ENCODE measurements at regions not wholly inside any gene's neighbourhood (a gene's known extent, or its start where the extent isn't known, plus 50 kb on each side); places are given as distances from the start of the nearest gene placed in this dataset.

DNA sequence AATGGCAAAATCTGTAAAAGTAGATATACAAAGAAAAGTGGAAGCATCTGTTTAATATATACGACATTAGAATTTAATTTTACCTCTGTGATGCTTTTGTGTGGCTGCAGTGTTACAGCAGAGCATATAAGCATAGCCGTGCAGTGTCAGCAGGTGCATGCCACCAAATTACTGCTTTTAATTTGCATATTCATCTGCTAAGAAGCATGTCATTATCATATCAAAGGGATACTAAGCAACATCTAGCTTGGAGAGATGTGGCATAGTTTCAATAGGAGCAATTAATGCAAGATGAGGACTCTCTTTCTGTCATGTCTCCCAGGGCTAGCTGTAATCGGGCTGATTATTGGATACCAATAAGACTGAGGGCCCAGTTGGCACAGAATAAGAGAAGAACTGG, 214.4 kb upstream of the SOX2 start:
- no peak for DNase-seq
- CTCF ChIA-PET, result no interaction called here
- no peak overlapping the region for H3K4me3 Mint-ChIP-seq
- H3K27ac Mint-ChIP-seq, result no peak overlapping the region
- POLR2A ChIA-PET, result no interaction called here
- no peaks in the 10 kb centered on the region for H3K27me3 Mint-ChIP-seq
- H3K36me3 Mint-ChIP-seq (ENCODE audit: low read depth), result no peaks in the 10 kb centered on the region
- TF ChIP-seq, protein P1, sequence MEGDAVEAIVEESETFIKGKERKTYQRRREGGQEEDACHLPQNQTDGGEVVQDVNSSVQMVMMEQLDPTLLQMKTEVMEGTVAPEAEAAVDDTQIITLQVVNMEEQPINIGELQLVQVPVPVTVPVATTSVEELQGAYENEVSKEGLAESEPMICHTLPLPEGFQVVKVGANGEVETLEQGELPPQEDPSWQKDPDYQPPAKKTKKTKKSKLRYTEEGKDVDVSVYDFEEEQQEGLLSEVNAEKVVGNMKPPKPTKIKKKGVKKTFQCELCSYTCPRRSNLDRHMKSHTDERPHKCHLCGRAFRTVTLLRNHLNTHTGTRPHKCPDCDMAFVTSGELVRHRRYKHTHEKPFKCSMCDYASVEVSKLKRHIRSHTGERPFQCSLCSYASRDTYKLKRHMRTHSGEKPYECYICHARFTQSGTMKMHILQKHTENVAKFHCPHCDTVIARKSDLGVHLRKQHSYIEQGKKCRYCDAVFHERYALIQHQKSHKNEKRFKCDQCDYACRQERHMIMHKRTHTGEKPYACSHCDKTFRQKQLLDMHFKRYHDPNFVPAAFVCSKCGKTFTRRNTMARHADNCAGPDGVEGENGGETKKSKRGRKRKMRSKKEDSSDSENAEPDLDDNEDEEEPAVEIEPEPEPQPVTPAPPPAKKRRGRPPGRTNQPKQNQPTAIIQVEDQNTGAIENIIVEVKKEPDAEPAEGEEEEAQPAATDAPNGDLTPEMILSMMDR (IDR thresholded peaks at IDR 0.05), result no peak
- no peak for ATAC-seq (ENCODE audit: low read depth)
- H3K9me3 Mint-ChIP-seq, result no peaks in the 10 kb centered on the region
- no peaks in the 10 kb centered on the region for H3K4me1 Mint-ChIP-seq
- intact Hi-C loops (cut with micrococcal nuclease), result no loop called here

DNA sequence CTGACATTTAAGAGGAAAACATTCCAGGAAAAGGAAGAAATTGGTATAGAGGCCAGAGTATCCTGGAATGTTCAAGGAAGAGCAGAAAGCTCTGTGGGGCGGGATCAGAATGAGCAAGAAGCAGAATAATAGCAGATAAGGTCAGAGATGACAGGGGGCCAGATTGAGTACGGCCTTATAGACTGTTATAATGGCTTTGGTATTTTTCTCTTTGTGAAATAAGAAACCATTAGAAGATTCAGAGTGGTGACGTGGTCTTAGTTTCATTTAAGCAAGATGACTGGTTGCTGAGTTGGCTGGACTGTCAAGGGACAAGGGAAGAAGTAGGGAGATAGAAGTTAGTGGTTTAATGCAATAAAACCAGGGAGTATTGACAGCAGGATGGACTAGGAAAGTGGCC, 218.3 kb upstream of the SOX2 start:
- no peak overlapping the region for H3K27ac Mint-ChIP-seq
- TF ChIP-seq, protein P1 (IDR thresholded peaks at IDR 0.05), result no peak
- no peaks in the 10 kb centered on the region for H3K9me3 Mint-ChIP-seq
- intact Hi-C loops (cut with micrococcal nuclease), result no loop called here
- H3K4me1 Mint-ChIP-seq, result no peaks in the 10 kb centered on the region
- no peaks in the 10 kb centered on the region for H3K36me3 Mint-ChIP-seq (ENCODE audit: low read depth)
- DNase-seq (no peak), ATAC-seq (ENCODE audit: low read depth) (no peak)
- ChIA-PET POLR2A (no interaction called here), CTCF (no interaction called here)
- H3K27me3 Mint-ChIP-seq, result no peaks in the 10 kb centered on the region
- H3K4me3 Mint-ChIP-seq, result no peak overlapping the region

DNA sequence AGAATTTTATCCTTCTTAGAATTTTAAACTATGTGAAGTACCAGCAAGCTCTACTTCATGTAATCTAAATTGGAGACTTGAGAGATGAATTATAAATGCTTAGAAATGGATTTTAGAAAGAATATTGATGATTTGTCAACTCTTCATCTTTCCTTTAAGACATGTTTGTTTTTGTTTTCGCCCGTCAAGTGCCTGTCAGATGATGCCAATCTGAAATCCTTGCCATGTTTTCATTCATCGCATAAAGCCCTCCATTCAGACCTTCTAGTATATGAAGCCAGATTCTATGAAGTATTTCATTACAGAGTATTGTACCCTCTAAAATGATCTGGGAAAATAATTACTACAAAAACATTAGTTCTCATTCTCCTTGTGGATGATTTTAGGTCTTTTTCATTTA, 223.2 kb upstream of the SOX2 start:
- ATAC-seq (ENCODE audit: low read depth), result no peak
- no peak overlapping the region for H3K27ac Mint-ChIP-seq
- no peaks in the 10 kb centered on the region for H3K9me3 Mint-ChIP-seq
- TF ChIP-seq, protein P1 (IDR thresholded peaks at IDR 0.05), result no peak
- intact Hi-C loops (cut with micrococcal nuclease), result no loop called here
- CTCF ChIA-PET, result no interaction called here
- no peak overlapping the region for H3K4me3 Mint-ChIP-seq
- POLR2A ChIA-PET, result no interaction called here
- H3K27me3 Mint-ChIP-seq, result no peaks in the 10 kb centered on the region
- no peak for DNase-seq
- no peaks in the 10 kb centered on the region for H3K4me1 Mint-ChIP-seq
- H3K36me3 Mint-ChIP-seq (ENCODE audit: low read depth), result no peaks in the 10 kb centered on the region

DNA sequence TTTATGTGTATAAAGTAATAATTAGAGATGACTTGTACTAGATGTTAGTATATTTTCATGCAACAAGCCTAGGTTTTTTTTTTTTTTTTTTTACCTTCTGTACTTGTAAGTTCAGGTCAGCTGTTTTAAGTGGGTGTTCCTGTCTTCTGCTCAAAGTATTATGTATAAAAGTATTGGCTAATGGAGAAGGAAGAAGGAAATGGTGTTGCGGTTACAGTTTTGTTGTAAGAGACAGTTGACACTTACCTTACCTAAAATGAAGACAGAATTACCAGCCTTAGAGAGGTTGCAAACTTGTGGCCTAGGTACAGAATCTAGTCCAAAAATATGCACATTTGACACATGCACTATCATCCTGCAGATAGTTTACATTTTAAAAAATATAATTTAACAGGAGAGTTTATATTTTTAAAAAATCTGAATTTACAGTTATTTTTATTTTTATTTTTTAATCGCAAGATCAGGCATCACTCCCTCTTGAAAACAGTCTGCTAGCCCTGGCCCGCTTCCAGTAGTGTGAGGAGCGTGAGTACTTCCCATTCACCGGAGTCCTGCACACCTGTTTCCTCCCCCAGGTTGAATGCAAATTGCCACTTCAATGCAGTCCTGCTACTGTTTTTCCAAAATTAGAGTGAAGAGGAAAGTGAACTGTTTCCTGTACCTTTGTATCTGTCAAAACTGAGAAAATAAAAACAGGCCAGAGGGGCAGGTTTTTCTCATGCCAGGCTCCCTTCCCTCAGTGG, 224.3 kb upstream of the SOX2 start:
- no peak for DNase-seq
- intact Hi-C loops (cut with micrococcal nuclease), result no loop called here
- no peaks in the 10 kb centered on the region for H3K27me3 Mint-ChIP-seq
- H3K4me1 Mint-ChIP-seq, result no peaks in the 10 kb centered on the region
- no peak for ATAC-seq (ENCODE audit: low read depth)
- H3K4me3 Mint-ChIP-seq, result no peak overlapping the region
- ChIA-PET POLR2A (no interaction called here), CTCF (no interaction called here)
- H3K9me3 Mint-ChIP-seq, result no peaks in the 10 kb centered on the region
- H3K36me3 Mint-ChIP-seq (ENCODE audit: low read depth), result no peaks in the 10 kb centered on the region
- no peak overlapping the region for H3K27ac Mint-ChIP-seq
- TF ChIP-seq, protein P1 (IDR thresholded peaks at IDR 0.05), result no peak

DNA sequence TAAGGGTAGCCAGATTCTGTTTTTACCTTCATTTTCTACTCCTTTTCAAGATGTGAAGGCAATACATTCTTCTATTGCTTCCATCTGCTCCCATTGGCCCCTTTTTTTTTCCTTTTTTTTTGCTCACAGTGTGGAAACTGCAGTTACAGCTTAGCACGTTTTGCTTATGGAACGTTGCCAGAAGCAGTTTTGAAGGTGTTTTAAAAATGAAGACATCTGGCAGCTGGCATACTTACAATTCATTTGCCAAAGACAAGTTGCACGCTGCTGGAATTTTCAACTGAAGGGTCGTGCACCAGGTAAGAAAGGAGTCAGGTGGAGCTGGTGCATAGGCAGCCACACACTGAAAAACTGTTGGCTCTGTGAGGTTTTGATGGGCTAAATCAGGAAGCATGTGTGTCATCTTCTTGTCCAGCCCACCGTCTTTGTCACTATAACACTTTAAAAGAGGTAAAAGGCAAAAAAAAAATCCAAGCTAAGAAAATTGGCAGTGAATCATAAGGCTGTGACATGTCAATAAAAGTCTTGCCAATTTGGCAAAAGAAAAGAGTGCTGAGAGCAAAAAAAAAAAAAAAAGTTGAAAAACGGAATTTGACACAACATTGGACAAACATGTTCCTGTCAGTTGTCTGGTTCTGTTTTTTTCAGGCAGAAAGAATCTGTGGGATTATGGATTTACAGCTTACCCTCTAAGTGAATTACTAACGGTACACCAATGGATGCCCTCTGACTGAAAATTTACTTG, 225.4 kb upstream of the SOX2 start:
- H3K27me3 Mint-ChIP-seq, result no peaks in the 10 kb centered on the region
- POLR2A ChIA-PET, result no interaction called here
- H3K9me3 Mint-ChIP-seq, result no peaks in the 10 kb centered on the region
- no peaks in the 10 kb centered on the region for H3K36me3 Mint-ChIP-seq (ENCODE audit: low read depth)
- DNase-seq (no peak), ATAC-seq (ENCODE audit: low read depth) (no peak)
- no peak overlapping the region for H3K4me3 Mint-ChIP-seq
- intact Hi-C loops (cut with micrococcal nuclease), result no loop called here
- TF ChIP-seq, protein P1 (IDR thresholded peaks at IDR 0.05), result no peak
- CTCF ChIA-PET, result no interaction called here
- no peaks in the 10 kb centered on the region for H3K4me1 Mint-ChIP-seq
- no peak overlapping the region for H3K27ac Mint-ChIP-seq
